NCI-H1417 treated with DMSO at 0.1 percent for 48 hours (cell line): ENCODE measurements at regions not wholly inside any gene's neighbourhood (a gene's known extent, or its start where the extent isn't known, plus 50 kb on each side); places are given as distances from the start of the nearest gene placed in this dataset.

Experiments
- DNase-seq: peaks from one replicate; lab custom pipeline; 2025; lab: John Stamatoyannopoulos, UW

DNA sequence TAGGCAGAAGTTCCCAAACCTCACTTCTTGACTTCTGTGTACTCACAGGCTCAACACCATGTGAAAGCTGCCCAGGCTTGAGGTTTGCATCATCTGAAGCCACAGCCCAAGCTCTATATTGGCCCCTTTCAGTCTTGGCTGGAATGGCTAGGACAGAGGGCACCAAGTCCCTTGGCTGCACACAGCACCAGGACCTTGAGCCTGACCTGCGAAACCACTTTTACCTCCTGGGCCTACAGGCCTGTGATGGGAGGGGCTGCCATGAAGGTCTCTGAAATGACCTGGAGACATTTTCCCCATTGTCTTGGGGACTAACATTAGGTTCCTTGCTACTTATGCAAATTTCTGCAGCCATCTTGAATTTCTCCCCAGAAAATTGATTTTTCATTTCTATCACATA, 288.3 kb upstream of the ZC3H12C start:
- no peak for DNase-seq

DNA sequence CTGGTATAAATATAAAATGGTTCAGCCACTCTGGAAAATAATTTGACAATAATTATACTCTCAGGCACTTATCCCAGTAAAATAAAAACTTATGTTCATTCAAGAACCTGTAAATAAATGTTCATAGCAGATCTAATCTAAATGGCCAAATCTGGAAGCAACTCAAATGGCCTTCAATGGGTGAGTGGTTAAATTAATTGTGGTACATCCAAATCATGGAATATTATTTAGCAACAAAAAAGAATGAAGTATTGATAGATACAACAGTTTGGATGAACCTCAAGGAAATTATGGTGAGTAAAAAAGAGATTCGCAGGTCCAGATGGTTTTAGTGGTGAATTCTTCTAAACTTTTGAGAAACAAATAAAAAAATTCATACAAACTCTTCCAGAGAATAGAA, 287.0 kb upstream of the ZC3H12C start:
- DNase-seq: no peak

DNA sequence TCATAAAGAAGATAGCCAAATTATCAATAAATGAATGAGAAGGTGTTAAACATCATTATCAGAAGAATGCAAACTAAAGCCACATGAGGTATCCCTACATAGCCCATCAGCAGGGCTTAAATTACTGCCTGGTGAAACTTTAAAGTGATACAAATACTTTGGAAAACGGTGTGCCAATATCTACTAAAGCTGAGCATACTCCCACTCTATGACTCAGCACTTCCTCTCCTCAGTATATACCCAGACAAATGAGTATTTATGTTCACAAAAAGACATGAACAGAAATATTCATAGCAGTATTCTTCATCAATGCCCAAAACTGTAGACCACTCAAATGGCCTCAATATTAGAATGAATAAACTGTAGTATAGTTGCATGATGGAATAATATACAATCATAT, 284.6 kb upstream of the ZC3H12C start:
- DNase-seq: no peak

DNA sequence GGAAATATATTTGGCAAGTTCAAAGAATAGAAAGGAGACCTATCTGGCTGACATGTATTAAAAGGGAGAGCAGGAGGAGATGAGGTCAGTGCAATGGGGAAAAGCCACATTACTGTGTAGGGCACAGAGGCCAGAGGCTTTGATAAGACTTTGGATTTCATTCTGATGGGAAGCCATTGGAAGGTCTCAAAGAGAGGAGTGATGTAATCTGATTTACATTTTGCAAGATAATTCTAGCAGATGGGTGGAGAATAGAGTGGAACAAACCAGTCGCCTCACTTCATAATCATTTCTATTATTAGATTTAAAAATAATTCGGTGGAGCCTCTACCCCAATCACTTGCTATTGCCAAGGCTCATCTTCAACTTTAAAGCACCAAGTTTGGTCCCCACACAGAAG, 278.4 kb upstream of the ZC3H12C start:
- no peak for DNase-seq

- no peak for DNase-seq
Measured at GRCh38 chr11:109815500-109816150, 277.6 kb upstream of the ZC3H12C start.

DNA sequence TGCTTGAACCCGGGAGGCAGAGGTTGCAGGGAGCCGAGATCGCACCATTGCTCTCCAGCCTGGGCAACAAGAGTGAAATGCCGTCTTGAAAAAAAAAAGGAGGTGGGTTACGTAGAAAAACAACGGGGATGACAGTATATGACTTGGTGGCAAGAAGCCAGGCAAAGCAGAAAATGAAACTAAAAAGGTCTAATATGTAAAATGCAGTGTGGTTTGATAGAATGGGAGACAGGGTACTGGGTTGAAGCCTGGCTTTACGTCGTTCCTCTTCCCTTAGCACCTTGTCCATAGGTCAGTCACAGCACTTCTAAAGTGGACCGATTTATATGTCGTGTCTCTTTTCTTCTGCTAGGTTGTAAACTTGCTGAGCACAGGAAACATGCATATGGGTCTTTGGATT, 274.9 kb upstream of the ZC3H12C start:
- DNase-seq: no peak

- no peak for DNase-seq
Measured at GRCh38 chr11:109819410-109819809, 273.8 kb upstream of the ZC3H12C start.

DNA sequence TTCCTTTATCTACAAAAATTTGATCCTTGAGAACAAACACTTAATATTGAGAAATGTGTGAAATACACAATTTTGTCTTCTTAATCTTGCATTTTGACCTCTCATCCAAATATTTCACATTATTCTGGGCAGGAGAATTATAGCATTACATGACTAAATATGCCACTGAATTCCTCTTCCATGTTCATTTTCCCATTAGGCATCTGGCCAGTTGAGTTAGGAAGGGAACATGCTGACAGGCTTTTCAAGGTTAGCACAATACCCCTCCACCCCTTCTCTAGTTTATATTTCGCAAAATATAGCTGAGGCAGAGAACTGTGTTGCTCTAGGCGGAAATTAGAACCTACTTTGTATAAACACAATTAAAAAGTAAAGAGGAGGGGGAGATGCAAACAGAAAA, 271.7 kb upstream of the ZC3H12C start:
- no peak for DNase-seq

GRCh38 chr11:109822436-109823102, 270.6 kb upstream of the ZC3H12C start:
- DNase-seq: no peak

GRCh38 chr11:109828387-109828786, 264.8 kb upstream of the ZC3H12C start:
- no peak for DNase-seq

GRCh38 chr11:109838026-109838425, 255.2 kb upstream of the ZC3H12C start:
- DNase-seq: no peak

GRCh38 chr11:109845437-109845836, 247.8 kb upstream of the ZC3H12C start:
- DNase-seq: no peak

- DNase-seq: no peak
Measured at GRCh38 chr11:109847621-109848020, 245.6 kb upstream of the ZC3H12C start.

- DNase-seq: no peak
Measured at GRCh38 chr11:109849051-109849450, 244.1 kb upstream of the ZC3H12C start.

GRCh38 chr11:109849946-109850345, 243.2 kb upstream of the ZC3H12C start:
- DNase-seq: no peak

DNA sequence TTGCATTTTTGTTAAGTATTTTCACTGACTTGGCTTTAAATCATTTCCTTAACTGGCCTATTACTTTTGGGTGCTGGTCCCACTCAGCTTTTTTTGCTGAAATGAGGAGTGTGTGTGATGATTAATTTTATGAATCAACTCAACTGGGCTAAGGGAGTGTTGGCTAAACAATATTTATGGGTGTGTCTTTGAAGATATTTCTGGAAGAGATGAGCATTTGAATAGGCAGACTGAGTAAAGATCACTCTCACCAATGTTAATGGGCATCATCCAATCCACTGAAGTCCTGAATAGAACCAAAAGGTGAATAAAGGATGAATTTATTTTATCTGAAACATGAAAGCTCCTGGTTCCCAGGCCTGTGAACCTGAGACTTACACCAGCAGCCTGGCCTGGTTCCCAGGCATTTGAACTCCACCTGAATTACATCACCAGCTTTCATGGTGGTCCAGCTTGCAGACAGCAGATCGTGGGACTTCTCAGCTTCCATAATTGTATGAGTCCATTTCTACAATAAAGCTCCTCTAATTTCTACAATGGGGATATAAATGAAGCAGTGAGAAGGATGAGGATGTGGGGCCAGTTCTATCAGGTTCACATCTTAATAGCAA, 241.3 kb upstream of the ZC3H12C start:
- DNase-seq: no peak

- peak; percentile 34 for DNase-seq
Measured at GRCh38 chr11:109853156-109853776, 239.9 kb upstream of the ZC3H12C start.

- no peak for DNase-seq
Measured at GRCh38 chr11:109854731-109855130, 238.5 kb upstream of the ZC3H12C start.

DNA sequence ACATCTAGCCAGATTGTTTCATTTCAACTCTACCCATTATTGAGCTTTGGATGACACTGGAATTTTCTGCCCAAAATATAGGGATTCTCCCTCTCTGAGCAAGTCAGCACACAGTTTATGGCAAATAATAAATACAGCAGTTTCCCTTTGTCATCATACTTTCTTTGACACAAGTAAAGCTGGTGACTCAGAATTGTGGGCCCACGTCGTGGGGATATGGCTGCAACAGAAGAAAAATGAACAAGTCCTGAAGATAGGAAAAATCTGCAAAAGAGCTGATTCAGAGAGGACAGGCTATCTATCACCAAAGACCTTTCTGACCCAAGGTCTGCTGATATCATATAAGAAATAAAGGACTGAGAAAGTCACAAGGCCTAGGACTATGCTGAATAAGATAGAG, 236.3 kb upstream of the ZC3H12C start:
- DNase-seq: no peak

- no peak for DNase-seq
Measured at GRCh38 chr11:109857637-109858036, 235.6 kb upstream of the ZC3H12C start.

DNA sequence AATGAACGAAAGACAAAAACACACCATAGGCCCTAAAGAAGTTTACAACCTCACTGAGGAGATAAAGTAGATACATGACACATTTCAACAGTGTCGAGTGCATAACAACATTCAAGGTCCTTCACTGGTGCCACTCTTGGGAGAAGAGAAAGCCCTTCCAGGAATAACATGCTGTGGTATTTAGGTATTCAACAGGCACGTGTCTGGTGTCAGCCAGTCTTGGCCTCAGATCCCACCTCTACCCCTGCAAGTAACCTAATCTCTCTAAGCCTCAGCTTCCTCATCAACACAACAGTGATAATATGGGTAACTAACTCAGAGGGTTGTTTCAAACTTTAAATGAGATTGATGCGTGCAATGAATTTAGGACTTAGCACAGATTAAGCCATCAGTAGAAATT, 235.0 kb upstream of the ZC3H12C start:
- DNase-seq: no peak

GRCh38 chr11:109859045-109859724, 234.0 kb upstream of the ZC3H12C start:
- no peak for DNase-seq

DNA sequence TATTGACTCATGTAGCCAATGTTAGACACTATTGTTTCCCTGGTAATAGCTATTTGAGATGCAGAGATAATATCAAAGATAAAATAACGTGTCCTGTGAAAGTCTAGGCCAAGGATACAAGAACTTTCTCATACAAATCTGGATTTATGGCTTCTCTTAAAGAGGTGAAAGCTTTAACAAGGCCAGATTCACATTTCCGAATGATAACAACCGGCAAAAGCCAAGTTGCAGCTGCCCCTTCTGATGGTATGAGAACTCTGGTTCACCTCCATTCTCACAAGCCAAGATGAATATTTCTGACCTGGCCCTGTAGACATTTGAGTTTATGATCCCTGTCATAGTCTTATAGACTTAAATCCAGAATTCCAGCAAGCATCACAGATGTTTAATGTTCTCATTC, 230.4 kb upstream of the ZC3H12C start:
- no peak for DNase-seq
